GM18511 (cell line): ENCODE measurements at regions not wholly inside any gene's neighbourhood (a gene's known extent, or its start where the extent isn't known, plus 50 kb on each side); places are given as distances from the start of the nearest gene placed in this dataset.

Experiments
- ATAC-seq: cut with Tn5 transposase; IDR thresholded peaks from one replicate; pipeline ENCODE4 v1.9.1; 2021; ENCODE audit warnings: mild to moderate bottlenecking, moderate library complexity; ENCODE audit not compliant: unreplicated experiment

DNA sequence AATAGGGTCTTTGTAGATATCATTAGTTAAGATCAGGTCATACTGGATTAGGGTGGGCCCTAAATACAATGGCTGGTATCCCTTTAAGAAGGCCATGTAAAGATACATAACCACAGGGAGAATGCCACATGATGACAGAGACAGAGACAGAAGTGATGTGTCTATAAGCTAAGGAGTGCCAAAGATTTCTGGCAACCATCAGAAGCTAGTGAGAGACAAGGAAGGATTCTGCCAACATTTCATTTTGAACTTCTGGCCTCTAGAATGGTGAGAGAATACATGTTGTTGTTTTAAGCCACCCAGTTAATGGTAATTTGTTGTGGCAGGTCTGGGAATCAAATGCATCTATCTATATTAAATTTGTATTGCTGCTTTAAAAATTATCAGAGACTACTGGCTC lies 185.5 kb upstream of the CYRIA start:
- no peak for ATAC-seq

DNA sequence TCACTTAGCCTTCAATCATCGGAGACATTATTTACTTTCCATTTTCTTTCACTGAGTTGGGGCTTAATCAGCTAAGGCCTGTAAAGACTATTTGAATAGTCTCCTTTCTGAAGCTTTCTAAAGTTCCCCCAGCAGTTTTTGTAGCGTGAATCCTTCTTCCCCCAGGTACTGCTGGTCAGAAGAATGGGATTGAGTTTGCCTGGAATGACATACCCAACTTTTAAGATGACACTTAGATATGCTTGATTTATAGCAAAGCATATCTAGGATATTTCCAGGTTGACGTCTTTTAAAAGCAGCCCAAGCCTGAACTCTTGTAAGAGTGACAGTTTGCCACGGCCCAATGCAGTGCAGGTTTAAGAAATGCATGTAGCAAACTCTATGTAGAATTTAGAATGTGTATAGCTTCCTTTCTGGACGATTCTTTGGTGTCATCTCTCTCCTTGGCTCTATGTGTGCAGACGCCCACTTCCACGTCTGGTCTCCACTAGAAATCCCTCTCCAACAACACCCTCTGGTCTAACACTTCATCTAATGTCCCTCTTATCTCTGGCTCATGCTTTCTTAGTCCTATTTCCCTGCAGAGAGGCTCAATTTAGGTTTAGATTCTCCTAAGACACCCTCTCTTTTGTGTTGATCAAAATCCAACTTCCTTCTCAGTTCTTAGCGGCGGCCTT lies 175.0 kb upstream of the CYRIA start:
- no peak for ATAC-seq

GRCh38 chr2:16832910-16833309 lies 167.3 kb upstream of the CYRIA start:
- no peak for ATAC-seq

DNA sequence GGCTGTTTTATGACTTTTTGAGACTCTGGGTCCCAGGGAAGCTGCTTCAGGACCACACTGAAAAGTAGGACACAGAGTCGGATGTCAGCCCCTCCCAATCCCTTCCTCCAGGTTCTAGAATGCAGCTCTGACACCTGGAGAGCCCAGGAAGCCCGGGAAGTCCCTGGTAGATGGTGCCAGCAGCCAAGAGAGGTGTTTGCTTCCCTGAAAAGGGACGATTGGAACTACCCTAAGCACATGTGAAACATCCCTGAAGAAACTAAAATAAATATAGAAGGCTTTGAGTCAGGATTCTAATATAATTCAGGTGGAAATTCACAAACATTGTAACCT lies 163.2 kb upstream of the CYRIA start:
- no peak for ATAC-seq

- ATAC-seq = no peak
Measured at GRCh38 chr2:16828044-16828827, 162.6 kb upstream of the CYRIA start.

DNA sequence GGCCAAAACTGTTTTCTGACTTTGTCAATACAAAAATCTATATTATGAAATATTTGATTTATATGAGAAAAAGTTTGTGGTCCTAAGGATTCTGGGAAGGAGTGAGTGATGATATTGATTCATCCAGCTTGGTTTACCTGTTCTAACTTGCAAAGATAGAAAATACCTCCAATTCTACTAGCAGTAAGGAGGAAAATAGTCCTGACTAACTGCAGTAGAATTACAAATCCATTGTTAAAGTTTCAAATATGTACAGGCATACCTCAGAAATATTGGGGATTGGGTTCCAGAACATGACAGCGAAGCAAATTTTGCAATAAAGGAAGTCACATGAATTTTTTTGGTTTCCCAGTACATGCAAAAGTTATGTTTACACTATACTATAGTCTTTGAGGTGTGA lies 158.8 kb upstream of the CYRIA start:
- ATAC-seq = no peak

GRCh38 chr2:16821692-16822091 lies 156.1 kb upstream of the CYRIA start:
- ATAC-seq = no peak

GRCh38 chr2:16818203-16818556 lies 152.5 kb upstream of the CYRIA start:
- ATAC-seq = no peak

- no peak for ATAC-seq
Measured at GRCh38 chr2:16817305-16818202, 151.9 kb upstream of the CYRIA start.

- ATAC-seq = no peak
Measured at GRCh38 chr2:16816522-16816921, 150.9 kb upstream of the CYRIA start.

DNA sequence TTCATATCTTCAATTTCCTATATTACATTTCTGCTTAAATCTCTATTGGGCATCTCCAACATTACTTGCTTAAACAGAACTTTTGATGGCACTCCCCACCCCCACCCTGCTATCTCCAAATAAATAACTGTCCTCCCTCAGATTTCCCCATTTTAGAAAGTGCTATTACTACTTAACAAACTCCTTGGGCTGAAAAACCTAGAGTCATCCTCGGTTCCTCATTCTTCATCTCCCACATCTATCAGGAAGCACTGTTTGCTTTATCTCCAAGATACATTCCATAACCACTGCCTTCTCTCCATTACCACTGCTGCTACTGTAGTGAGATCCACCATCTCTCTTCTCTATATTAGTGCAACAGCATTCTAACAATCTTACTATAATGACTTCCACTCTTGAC lies 150.4 kb upstream of the CYRIA start:
- no peak for ATAC-seq

- no peak for ATAC-seq
Measured at GRCh38 chr2:16813593-16813992, 148.0 kb upstream of the CYRIA start.

DNA sequence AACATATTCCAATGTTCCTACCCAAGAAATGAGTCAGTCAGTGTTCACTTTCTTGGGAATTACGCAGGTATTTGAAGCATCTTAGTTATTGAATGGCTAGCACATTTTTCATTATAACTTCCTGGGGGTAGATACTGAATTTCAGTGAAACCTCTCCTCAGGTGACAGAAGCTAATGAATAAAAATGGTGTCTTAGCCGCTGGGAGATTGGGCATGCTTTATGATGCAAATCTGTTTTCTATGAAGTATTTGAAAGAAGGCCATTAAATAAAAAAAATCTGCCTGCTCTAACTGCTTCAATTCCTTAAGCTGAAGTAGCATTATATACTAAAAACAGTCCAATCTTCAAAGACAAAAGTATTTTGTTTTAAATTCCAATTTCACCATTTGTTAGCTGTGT lies 132.8 kb upstream of the CYRIA start:
- no peak for ATAC-seq

- no peak for ATAC-seq
Measured at GRCh38 chr2:16791496-16791895, 125.9 kb upstream of the CYRIA start.

GRCh38 chr2:16785149-16785548 lies 119.5 kb upstream of the CYRIA start:
- no peak for ATAC-seq

GRCh38 chr2:16784652-16785051 lies 119.0 kb upstream of the CYRIA start:
- no peak for ATAC-seq

- ATAC-seq = no peak
Measured at GRCh38 chr2:16777123-16777870, 111.7 kb upstream of the CYRIA start.

DNA sequence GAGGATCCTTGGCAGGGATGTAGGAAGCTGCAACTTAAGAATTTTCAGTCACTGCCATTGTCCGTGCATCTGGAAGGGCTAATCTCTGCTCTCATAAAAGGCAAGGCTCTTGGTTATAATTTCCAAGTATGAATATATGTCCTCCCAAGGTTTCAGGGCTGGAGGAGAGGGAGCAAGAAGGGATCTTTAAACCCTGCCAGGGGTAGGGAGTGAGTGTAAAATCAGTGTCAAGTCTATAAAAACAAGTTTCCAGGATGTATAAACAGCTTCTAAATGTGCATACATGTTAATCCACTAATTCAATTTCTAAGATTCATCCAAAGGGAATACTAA lies 110.2 kb upstream of the CYRIA start:
- ATAC-seq = no peak

DNA sequence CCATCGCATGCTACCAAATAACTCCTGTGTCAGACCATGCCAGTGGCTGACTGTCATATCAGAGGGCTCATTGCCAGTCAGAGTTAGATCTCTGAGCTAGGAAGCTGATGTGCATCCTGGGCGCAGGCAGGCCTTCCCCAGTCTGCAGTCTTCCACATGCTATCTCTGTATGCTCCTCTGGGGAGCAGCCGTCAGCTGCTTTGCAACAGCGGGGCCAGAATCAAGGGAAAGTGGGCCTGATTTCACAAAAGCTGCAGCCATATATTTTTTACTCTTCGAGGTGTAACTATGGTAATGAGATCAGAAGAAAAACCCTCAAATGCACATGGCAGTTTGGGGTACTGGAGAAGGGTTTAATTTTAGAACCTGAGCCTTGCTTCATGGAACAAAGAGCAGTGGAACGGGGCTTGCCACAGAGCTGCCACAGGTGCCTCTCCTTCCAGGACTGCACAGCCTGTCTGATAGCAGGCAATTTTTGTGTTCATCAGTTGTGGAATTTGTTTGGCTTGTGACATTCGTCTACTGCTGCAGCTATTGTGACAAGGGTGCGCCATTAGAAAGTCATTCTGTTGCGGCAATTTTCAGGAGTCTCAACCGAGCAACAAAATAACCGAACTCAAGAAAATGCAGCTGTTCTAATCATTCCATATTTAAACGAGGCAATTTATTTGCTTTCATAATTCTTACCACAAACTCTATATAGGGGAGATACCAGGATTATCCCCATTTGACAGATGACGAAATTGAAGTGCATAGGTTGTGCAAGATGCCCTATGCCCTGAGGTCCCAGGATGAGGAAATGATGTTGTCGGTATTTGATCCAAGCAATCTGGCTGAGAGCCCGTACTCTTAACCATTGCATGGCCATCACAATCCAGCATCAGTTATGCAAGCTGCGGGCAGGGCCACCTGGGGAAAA lies 109.6 kb upstream of the CYRIA start:
- ATAC-seq = no peak

DNA sequence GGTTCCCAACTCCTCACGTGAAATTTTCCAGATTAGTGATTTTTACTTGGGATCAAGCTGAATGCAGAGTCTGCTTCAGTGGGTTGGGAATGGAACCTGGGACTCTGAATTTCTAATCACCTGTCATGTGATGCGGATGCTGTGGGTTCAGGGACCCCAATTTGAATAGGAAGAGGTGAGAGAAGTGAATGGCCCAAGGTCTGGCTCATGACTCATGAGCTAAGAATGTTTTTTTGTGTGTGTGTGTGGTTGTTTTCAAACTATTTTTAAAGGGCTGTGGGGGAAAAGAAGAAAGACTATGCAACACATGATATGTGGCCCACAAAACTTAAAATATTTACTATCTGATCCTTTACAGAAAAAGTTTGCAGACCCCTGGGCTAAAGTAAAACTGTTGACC lies 108.5 kb upstream of the CYRIA start:
- no peak for ATAC-seq
